B cell (primary cell): ENCODE measurements at regions not wholly inside any gene's neighbourhood (a gene's known extent, or its start where the extent isn't known, plus 50 kb on each side); places are given as distances from the start of the nearest gene placed in this dataset.

Experiments
- ATAC-seq: fragments of 200-7000 bp; cut with Tn5 transposase; one replicate; pipeline ENCODE4 v1.10.0; 2021; ENCODE audit warnings: low read depth, mild to moderate bottlenecking, moderate number of reproducible peaks, moderate library complexity
- CTCF ChIA-PET: fragments of 350-600 bp; sonication (Branson Sonifier 250); formaldehyde crosslinking; loops from one replicate; lab custom pipeline; 2021; ENCODE audit warnings: antibody characterized with exemption, inconsistent platforms; lab: Charles Lee
- POLR2A ChIA-PET: fragments of 350-600 bp; sonication (Branson Sonifier 250); formaldehyde crosslinking; loops from one replicate; lab custom pipeline; 2021; ENCODE audit warnings: antibody characterized with exemption; lab: Charles Lee
- DNase-seq: peaks from one replicate; pipeline ENCODE4 v3.0.0; 2013
- H2AFZ ChIP-seq: 2 replicates; pipeline ENCODE4 v1.6.1; 2012; ENCODE audit warnings: mild to moderate bottlenecking, low read depth, low read length; ENCODE audit not compliant: insufficient read depth, poor library complexity, severe bottlenecking
- H3K27ac ChIP-seq, 2 donors: 1 replicate in 1 of 2; 2 replicates in 1 of 2; pipeline ENCODE4 v1.5.1; 2012 to 2013; ENCODE audit warnings: low read length in 2 of 2, mild to moderate bottlenecking in 2 of 2, moderate library complexity in 1 of 2
- H3K27me3 ChIP-seq, 4 experiments: fragments of 200-600 bp in 1 of 4; sonication (generic) in 1 of 4; replicated peaks in 1 of 4; 1 replicate in 2 of 4; 2 replicates in 2 of 4; pipeline versions ENCODE4 v1.6.1 to v1.7.0; 2013 to 2016; ENCODE audit warnings: low read length in 3 of 4, mild to moderate bottlenecking in 2 of 4, mixed read lengths in 1 of 4, moderate library complexity in 1 of 4; ENCODE audit not compliant: insufficient read depth in 4 of 4, control insufficient read depth in 3 of 4; ENCODE audit errors: control extremely low read depth in 1 of 4
- H3K36me3 ChIP-seq, 2 experiments: replicated peaks in 1 of 2; 1 replicate in 1 of 2; 2 replicates in 1 of 2; pipeline versions ENCODE4 v1.6.1 to v1.7.1; 2013; ENCODE audit warnings: low read length in 1 of 2; ENCODE audit not compliant: insufficient read depth in 2 of 2, control insufficient read depth in 1 of 2; ENCODE audit errors: control extremely low read depth in 1 of 2, extremely low read depth in 1 of 2
- H3K4me1 ChIP-seq, 2 donors: fragments of 200-600 bp in 1 of 2; sonication (generic) in 1 of 2; 1 replicate in 1 of 2; 2 replicates in 1 of 2; pipeline versions ENCODE4 v1.5.1 to v1.6.1; 2013 to 2017; ENCODE audit warnings: low read length in 2 of 2; ENCODE audit not compliant: control insufficient read depth in 2 of 2, insufficient read depth in 2 of 2
- H3K4me2 ChIP-seq: replicated peaks from 2 replicates; pipeline ENCODE3; 2012; ENCODE audit warnings: mild to moderate bottlenecking, low read depth, low read length; ENCODE audit not compliant: poor library complexity, severe bottlenecking
- H3K4me3 ChIP-seq, 5 experiments: fragments of 200-600 bp in 1 of 5; sonication (generic) in 1 of 5; 1 replicate in 3 of 5; 2 replicates in 2 of 5; pipeline versions ENCODE4 v1.5.1 to v1.7.0; 2011 to 2016; ENCODE audit warnings: low read length in 4 of 5, mild to moderate bottlenecking in 4 of 5, low read depth in 2 of 5, control low read depth in 1 of 5, moderate library complexity in 1 of 5; ENCODE audit not compliant: insufficient read depth in 1 of 5; ENCODE audit errors: control extremely low read depth in 1 of 5, extremely low read depth in 1 of 5
- H3K79me2 ChIP-seq: fragments of 200-600 bp; sonication (generic); one replicate; pipeline ENCODE4 v1.6.0; 2016; ENCODE audit warnings: low read length; ENCODE audit not compliant: control insufficient read depth, insufficient read depth
- H3K9ac ChIP-seq: fragments of 200-600 bp; sonication (generic); 2 replicates; pipeline ENCODE4 v1.6.1; 2017; ENCODE audit warnings: mild to moderate bottlenecking, low read length, moderate library complexity
- H3K9me3 ChIP-seq, 3 donors: one replicate each; pipeline versions ENCODE4 v1.6.1 to v1.7.1; 2013; ENCODE audit warnings: low read length in 2 of 3; ENCODE audit not compliant: control insufficient read depth in 2 of 3, insufficient read depth in 1 of 3; ENCODE audit errors: control extremely low read depth in 1 of 3
- H4K20me1 ChIP-seq: 2 replicates; pipeline ENCODE4 v1.6.0; 2012; ENCODE audit warnings: mild to moderate bottlenecking, low read length; ENCODE audit not compliant: insufficient read depth, control insufficient read depth, poor library complexity, severe bottlenecking
- H3K27ac Mint-ChIP-seq: one replicate; pipeline ENCODE4 v1.8.0; 2021; ENCODE audit warnings: mixed read lengths
- H3K27me3 Mint-ChIP-seq: one replicate; pipeline ENCODE4 v1.8.0; 2021; ENCODE audit warnings: mixed read lengths
- H3K4me1 Mint-ChIP-seq: one replicate; pipeline ENCODE4 v1.8.0; 2021; ENCODE audit warnings: mixed read lengths
- H3K4me3 Mint-ChIP-seq: one replicate; pipeline ENCODE4 v1.8.0; 2021; ENCODE audit warnings: mixed read lengths
- H3K9me3 Mint-ChIP-seq: one replicate; pipeline ENCODE4 v1.8.0; 2022; ENCODE audit warnings: mixed read lengths; ENCODE audit not compliant: insufficient read depth
- EZH2 ChIP-seq: IDR thresholded peaks from 2 replicates; pipeline ENCODE4 v1.6.1; 2012; ENCODE audit warnings: borderline replicate concordance, low read depth, mild to moderate bottlenecking, moderate library complexity, low read length; ENCODE audit not compliant: insufficient read depth, poor library complexity, severe bottlenecking
- WGBS: methylation state at CpG from one replicate; pipeline ENCODE4 v1.1.5; 2013; ENCODE audit warnings: missing lambda C conversion rate; ENCODE audit not compliant: insufficient coverage; 5-methylcytosine and 5-hydroxymethylcytosine counted together
- intact Hi-C: fragments of 100-400 bp; cut with micrococcal nuclease; formaldehyde crosslinking; loops from one replicate; pipeline ENCODE4 v1.10.0; 2022
- TF ChIP-seq, protein P1 (sequence below): fragments of 200-600 bp; IDR thresholded peaks from one replicate; pipeline ENCODE4 v1.8.0; 2022; ENCODE audit warnings: antibody characterized with exemption, mild to moderate bottlenecking

DNA sequence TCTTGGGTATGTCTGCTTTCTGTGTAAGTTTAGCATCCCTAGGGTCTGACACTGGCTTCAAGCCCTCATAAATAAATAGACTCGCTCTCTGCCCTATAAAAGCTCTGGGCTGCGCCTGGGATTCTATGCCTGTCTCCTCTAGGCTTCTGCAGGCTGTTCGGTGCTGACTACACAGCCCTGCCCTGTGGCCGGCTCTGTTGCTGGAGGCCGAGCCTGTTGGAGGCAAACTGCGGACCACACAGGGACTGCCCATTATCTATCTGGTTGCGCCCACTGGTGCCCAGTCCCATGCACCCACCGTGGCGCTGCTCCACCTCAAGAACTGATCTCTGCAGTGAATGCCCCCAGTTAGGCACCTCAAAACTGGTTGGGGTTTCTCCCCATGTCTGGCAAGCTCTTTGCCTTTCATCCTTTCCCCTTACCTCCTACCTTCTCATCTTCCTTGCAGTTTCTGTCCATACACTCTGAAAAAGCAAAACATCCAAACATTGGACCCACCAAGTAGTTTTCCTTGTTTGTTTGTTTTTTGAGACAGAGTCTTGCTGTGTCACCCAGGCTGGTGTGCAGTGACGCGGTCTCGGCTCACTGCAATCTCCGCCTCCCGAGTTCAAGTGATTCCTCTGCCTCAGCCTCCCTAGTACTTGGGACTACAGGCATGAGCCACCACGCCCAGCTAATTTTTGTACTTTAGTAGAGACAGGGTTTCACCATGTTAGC is 207.2 kb downstream of the ERCC6L2 start:
- Mint-ChIP-seq H3K4me1 (no peaks in the 10 kb centered on the region), H3K27me3 (peaks cover 7% of the 10 kb centered on the region), H3K9me3 (no peaks in the 10 kb centered on the region), H3K27ac (no peak overlapping the region), H3K4me3 (no peak overlapping the region)
- H3K4me3 ChIP-seq: no peak overlapping the region
- no peak overlapping the region for H2AFZ ChIP-seq
- H3K9me3 ChIP-seq: peaks cover 0 to 5% (median 0%) of the 10 kb centered on the region in 3 donors
- H3K4me2 ChIP-seq: no peak overlapping the region
- ChIA-PET POLR2A (no interaction called here), CTCF (no interaction called here)
- no peaks in the 10 kb centered on the region for H3K4me1 ChIP-seq
- no peak for ATAC-seq
- no peak for DNase-seq
- TF ChIP-seq, protein P1, sequence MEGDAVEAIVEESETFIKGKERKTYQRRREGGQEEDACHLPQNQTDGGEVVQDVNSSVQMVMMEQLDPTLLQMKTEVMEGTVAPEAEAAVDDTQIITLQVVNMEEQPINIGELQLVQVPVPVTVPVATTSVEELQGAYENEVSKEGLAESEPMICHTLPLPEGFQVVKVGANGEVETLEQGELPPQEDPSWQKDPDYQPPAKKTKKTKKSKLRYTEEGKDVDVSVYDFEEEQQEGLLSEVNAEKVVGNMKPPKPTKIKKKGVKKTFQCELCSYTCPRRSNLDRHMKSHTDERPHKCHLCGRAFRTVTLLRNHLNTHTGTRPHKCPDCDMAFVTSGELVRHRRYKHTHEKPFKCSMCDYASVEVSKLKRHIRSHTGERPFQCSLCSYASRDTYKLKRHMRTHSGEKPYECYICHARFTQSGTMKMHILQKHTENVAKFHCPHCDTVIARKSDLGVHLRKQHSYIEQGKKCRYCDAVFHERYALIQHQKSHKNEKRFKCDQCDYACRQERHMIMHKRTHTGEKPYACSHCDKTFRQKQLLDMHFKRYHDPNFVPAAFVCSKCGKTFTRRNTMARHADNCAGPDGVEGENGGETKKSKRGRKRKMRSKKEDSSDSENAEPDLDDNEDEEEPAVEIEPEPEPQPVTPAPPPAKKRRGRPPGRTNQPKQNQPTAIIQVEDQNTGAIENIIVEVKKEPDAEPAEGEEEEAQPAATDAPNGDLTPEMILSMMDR: no peak
- no peak for TF ChIP-seq EZH2
- H3K9ac ChIP-seq: no peak overlapping the region
- H3K36me3 ChIP-seq: no peaks in the 10 kb centered on the region
- no peaks in the 10 kb centered on the region for H3K79me2 ChIP-seq
- H4K20me1 ChIP-seq: no peaks in the 10 kb centered on the region
- intact Hi-C loops: no loop called here
- H3K27me3 ChIP-seq: no peaks in the 10 kb centered on the region
- H3K27ac ChIP-seq: no peak overlapping the region
- 97% methylated on average over 12 of the region's 15 CpGs for WGBS

DNA sequence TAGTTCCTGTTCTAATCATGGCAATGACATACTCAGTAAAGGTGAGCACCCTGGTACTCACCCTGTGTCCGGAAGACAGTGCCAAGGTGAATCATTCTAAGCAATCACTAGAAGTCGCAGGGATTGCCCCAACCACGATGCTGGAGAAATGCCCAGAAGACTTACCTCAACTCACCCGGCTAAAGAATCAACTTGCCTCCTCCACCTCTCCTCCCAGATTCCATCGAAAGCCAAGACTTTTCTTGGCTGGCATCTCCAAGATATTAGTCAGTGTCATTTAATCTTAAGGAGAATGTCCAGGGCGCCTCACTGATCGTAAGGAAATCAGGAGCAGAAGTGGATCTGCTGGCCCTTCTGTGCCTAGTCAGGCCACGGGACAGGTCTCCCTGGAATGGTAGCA is 204.9 kb downstream of the ERCC6L2 start:
- H3K9ac ChIP-seq: no peak overlapping the region
- H3K27ac ChIP-seq: no peak overlapping the region
- H3K79me2 ChIP-seq: no peaks in the 10 kb centered on the region
- no peak for DNase-seq
- H3K27me3 ChIP-seq: no peaks in the 10 kb centered on the region
- POLR2A ChIA-PET: no interaction called here
- Mint-ChIP-seq H3K27me3 (peaks cover 5% of the 10 kb centered on the region), H3K4me3 (no peak overlapping the region), H3K9me3 (no peaks in the 10 kb centered on the region), H3K27ac (no peak overlapping the region), H3K4me1 (no peaks in the 10 kb centered on the region)
- no peak for ATAC-seq
- no peak for TF ChIP-seq EZH2
- TF ChIP-seq, protein P1: no peak
- H2AFZ ChIP-seq: no peak overlapping the region
- CTCF ChIA-PET: no interaction called here
- no peak overlapping the region for H3K4me2 ChIP-seq
- H3K4me1 ChIP-seq: no peaks in the 10 kb centered on the region
- H4K20me1 ChIP-seq: no peaks in the 10 kb centered on the region
- H3K4me3 ChIP-seq: no peak overlapping the region
- intact Hi-C loops: no loop called here
- no peaks in the 10 kb centered on the region for H3K9me3 ChIP-seq
- 90% methylated on average over 5 of the region's 8 CpGs for WGBS
- no peaks in the 10 kb centered on the region for H3K36me3 ChIP-seq
